ENCODE measurements at regions not wholly inside any gene's neighbourhood (a gene's known extent, or its start where the extent isn't known, plus 50 kb on each side); places are given as distances from the start of the nearest gene placed in this dataset.
"Not testable (repeated sequence)": the region's sequence is repeated elsewhere in the genome, so short reads cannot be mapped to it uniquely, and the experiment has no call there.

GRCh38 chr3:178352326-178353005, 183.8 kb upstream of the KCNMB2 start:
- no peak for DNase-seq

GRCh38 chr3:178353006-178353694, 183.1 kb upstream of the KCNMB2 start:
- DNase-seq = no peak

- no peak for DNase-seq
Measured at GRCh38 chr3:178359728-178360127, 176.5 kb upstream of the KCNMB2 start.

GRCh38 chr3:178363048-178363447, 173.2 kb upstream of the KCNMB2 start:
- DNase-seq = not testable (repeated sequence)

- peak; percentile 68 for DNase-seq
Measured at GRCh38 chr3:178367817-178368617, 168.2 kb upstream of the KCNMB2 start.

GRCh38 chr3:178369006-178369405, 167.2 kb upstream of the KCNMB2 start:
- DNase-seq = no peak

GRCh38 chr3:178369811-178370210, 166.4 kb upstream of the KCNMB2 start:
- DNase-seq = no peak

GRCh38 chr3:178370387-178370786, 165.8 kb upstream of the KCNMB2 start:
- DNase-seq = no peak

- DNase-seq = no peak
Measured at GRCh38 chr3:178381555-178381954, 154.7 kb upstream of the KCNMB2 start.

- DNase-seq = no peak
Measured at GRCh38 chr3:178381971-178382448, 154.2 kb upstream of the KCNMB2 start.

GRCh38 chr3:178382449-178383061, 153.7 kb upstream of the KCNMB2 start:
- no peak for DNase-seq

- no peak for DNase-seq
Measured at GRCh38 chr3:178384321-178385230, 151.7 kb upstream of the KCNMB2 start.

- peak; percentile 57 for DNase-seq
Measured at GRCh38 chr3:178385280-178385952, 150.8 kb upstream of the KCNMB2 start.

- no peak for DNase-seq
Measured at GRCh38 chr3:178386401-178386800, 149.8 kb upstream of the KCNMB2 start.

- DNase-seq = no peak
Measured at GRCh38 chr3:178386880-178387279, 149.4 kb upstream of the KCNMB2 start.

GRCh38 chr3:178388473-178388872, 147.8 kb upstream of the KCNMB2 start:
- no peak for DNase-seq

GRCh38 chr3:178389258-178389657, 147.0 kb upstream of the KCNMB2 start:
- DNase-seq = no peak

GRCh38 chr3:178392511-178392926, 143.7 kb upstream of the KCNMB2 start:
- DNase-seq = no peak

- no peak for DNase-seq
Measured at GRCh38 chr3:178393146-178393545, 143.1 kb upstream of the KCNMB2 start.

GRCh38 chr3:178393824-178394223, 142.4 kb upstream of the KCNMB2 start:
- DNase-seq = no peak

GRCh38 chr3:178396318-178396717, 139.9 kb upstream of the KCNMB2 start:
- DNase-seq = no peak

Data from NCI-H1694 (cell line).